OCI-LY7 (cell line): ENCODE measurements at regions not wholly inside any gene's neighbourhood (a gene's known extent, or its start where the extent isn't known, plus 50 kb on each side); places are given as distances from the start of the nearest gene placed in this dataset.

Experiments used
- BruUV-seq: library from RNA; stranded (reverse); fragments of 400-500 nt; replicated peaks from 2 replicates; lab custom pipeline; 2021; lab: Mats Ljungman, UMichigan
- CTCF ChIA-PET: fragments of 300-600 bp; sonication (Branson Sonifier 250); formaldehyde crosslinking; loops from one replicate; lab custom pipeline; 2022; ENCODE audit warnings: antibody characterized with exemption; ENCODE audit not compliant: unreplicated experiment; lab: Charles Lee
- POLR2A ChIA-PET: fragments of 300-600 bp; sonication (Branson Sonifier 250); formaldehyde crosslinking; loops from one replicate; lab custom pipeline; 2022; ENCODE audit warnings: antibody characterized with exemption; lab: Charles Lee
- DNase-seq: peaks from one replicate; pipeline ENCODE4 v3.0.0-alpha.2; 2015; ENCODE audit warnings: low spot score
- H2AFZ ChIP-seq: fragments of 200-600 bp; sonication (generic), shearing (Covaris generic); 2 replicates; pipeline ENCODE4 v1.6.1; 2014; ENCODE audit warnings: mild to moderate bottlenecking, antibody characterized with exemption, low read length, moderate library complexity
- H3K27ac ChIP-seq: fragments of 200-600 bp; sonication (generic); 2 replicates; pipeline ENCODE4 v1.5.1; 2014; ENCODE audit warnings: mixed run types, low read depth, mild to moderate bottlenecking, moderate library complexity, low read length, inconsistent platforms; ENCODE audit not compliant: poor library complexity, severe bottlenecking
- H3K36me3 ChIP-seq: fragments of 200-600 bp; sonication (generic); 2 replicates; pipeline ENCODE4 v1.6.1; 2014; ENCODE audit warnings: mild to moderate bottlenecking, antibody characterized with exemption, low read length, moderate library complexity, mixed read lengths; ENCODE audit not compliant: insufficient read depth
- H3K4me1 ChIP-seq: fragments of 200-600 bp; sonication (generic); 2 replicates; pipeline ENCODE4 v1.5.1; 2014; ENCODE audit warnings: mild to moderate bottlenecking, low read length; ENCODE audit not compliant: insufficient read depth, poor library complexity, severe bottlenecking
- H3K4me2 ChIP-seq: fragments of 200-600 bp; sonication (generic); 2 replicates; pipeline ENCODE4 v1.6.1; 2014; ENCODE audit warnings: mild to moderate bottlenecking, low read length
- H3K4me3 ChIP-seq: fragments of 200-600 bp; sonication (generic); 2 replicates; pipeline ENCODE4 v1.5.1; 2014; ENCODE audit warnings: mild to moderate bottlenecking, low read depth, low read length; ENCODE audit not compliant: poor library complexity, severe bottlenecking
- H3K79me2 ChIP-seq: fragments of 200-600 bp; sonication (generic); 2 replicates; pipeline ENCODE4 v1.6.1; 2016; ENCODE audit warnings: low read depth, mild to moderate bottlenecking, low read length, moderate library complexity, mixed read lengths; ENCODE audit not compliant: insufficient read depth
- H3K9me2 ChIP-seq: fragments of 200-600 bp; sonication (generic); 2 replicates; pipeline ENCODE4 v1.6.1; 2016; ENCODE audit warnings: mild to moderate bottlenecking, low read length, mixed read lengths; ENCODE audit not compliant: insufficient read depth
- H3K9me3 ChIP-seq: fragments of 200-600 bp; sonication (generic); 2 replicates; pipeline ENCODE4 v1.6.1; 2014; ENCODE audit warnings: mild to moderate bottlenecking, mixed run types, low read length, mixed read lengths
- H4K20me1 ChIP-seq: fragments of 200-600 bp; sonication (generic); 2 replicates; pipeline ENCODE4 v1.6.1; 2014; ENCODE audit warnings: mild to moderate bottlenecking, antibody characterized with exemption, low read length, moderate library complexity, mixed read lengths; ENCODE audit not compliant: insufficient read depth
- CTCF ChIP-seq: fragments of 200-600 bp; sonication (generic); conservative IDR thresholded peaks from 2 replicates; pipeline ENCODE4 v1.5.1; 2014; ENCODE audit warnings: mild to moderate bottlenecking, antibody characterized with exemption, low read length, moderate library complexity, mixed read lengths
- EZH2phosphoT487 ChIP-seq: fragments of 200-600 bp; sonication (generic); IDR thresholded peaks from 2 replicates; pipeline ENCODE4 v1.6.1; 2018; ENCODE audit warnings: low read depth, borderline replicate concordance, mild to moderate bottlenecking, mixed run types, antibody characterized with exemption, low read length, moderate library complexity, mixed read lengths
- intact Hi-C: fragments of 100-400 bp; cut with micrococcal nuclease; formaldehyde crosslinking; loops from one replicate; pipeline ENCODE4 v1.10.0; 2022; ENCODE audit not compliant: unreplicated experiment

- Histone ChIP-seq H3K9me3 (no peaks in the 10 kb centered on the region), H3K9me2 (no peaks in the 10 kb centered on the region), H3K27ac (no peak overlapping the region), H3K36me3 (no peaks in the 10 kb centered on the region), H3K4me3 (no peak overlapping the region), H3K79me2 (no peaks in the 10 kb centered on the region), H2AFZ (no peak overlapping the region), H4K20me1 (no peaks in the 10 kb centered on the region), H3K4me1 (no peaks in the 10 kb centered on the region), H3K4me2 (no peak overlapping the region)
- intact Hi-C loops: no loop called here
- DNase-seq: no peak
- ChIA-PET POLR2A (no interaction called here), CTCF (no interaction called here)
- BruUV-seq: no TSS peak
- TF ChIP-seq CTCF: no peak
- TF ChIP-seq EZH2phosphoT487: no peak
Observed at GRCh38 chr11:134537296-134537695, 125.3 kb upstream of the B3GAT1 start.

GRCh38 chr11:134536677-134537076 lies 124.6 kb upstream of the B3GAT1 start:
- intact Hi-C loops: no loop called here
- no TSS peak for BruUV-seq
- H3K9me2 ChIP-seq: no peaks in the 10 kb centered on the region
- no peak for DNase-seq
- ChIA-PET POLR2A (no interaction called here), CTCF (no interaction called here)
- no peaks in the 10 kb centered on the region for H3K36me3 ChIP-seq
- no peaks in the 10 kb centered on the region for H3K9me3 ChIP-seq
- H3K79me2 ChIP-seq: no peaks in the 10 kb centered on the region
- no peak overlapping the region for H3K4me2 ChIP-seq
- no peak overlapping the region for H3K4me3 ChIP-seq
- no peak overlapping the region for H3K27ac ChIP-seq
- no peaks in the 10 kb centered on the region for H3K4me1 ChIP-seq
- no peaks in the 10 kb centered on the region for H4K20me1 ChIP-seq
- TF ChIP-seq CTCF (no peak), EZH2phosphoT487 (no peak)
- H2AFZ ChIP-seq: no peak overlapping the region

GRCh38 chr11:134536219-134536618 lies 124.2 kb upstream of the B3GAT1 start:
- Histone ChIP-seq H2AFZ (no peak overlapping the region), H3K79me2 (no peaks in the 10 kb centered on the region), H4K20me1 (no peaks in the 10 kb centered on the region), H3K36me3 (no peaks in the 10 kb centered on the region), H3K27ac (no peak overlapping the region), H3K4me1 (no peaks in the 10 kb centered on the region), H3K4me3 (no peak overlapping the region), H3K9me2 (no peaks in the 10 kb centered on the region), H3K4me2 (no peak overlapping the region), H3K9me3 (no peaks in the 10 kb centered on the region)
- POLR2A ChIA-PET: no interaction called here
- TF ChIP-seq EZH2phosphoT487: no peak
- no peak for TF ChIP-seq CTCF
- intact Hi-C loops: no loop called here
- CTCF ChIA-PET: no interaction called here
- DNase-seq: no peak
- BruUV-seq: no TSS peak
